ENCODE measurements at regions not wholly inside any gene's neighbourhood (a gene's known extent, or its start where the extent isn't known, plus 50 kb on each side); places are given as distances from the start of the nearest gene placed in this dataset.

- TF ChIP-seq CTCF (conservative IDR thresholded peaks at IDR 0.05; ENCODE audit: low read length) = no peak
- no peak for TF ChIP-seq EZH2phosphoT487 (IDR thresholded peaks at IDR 0.05; ENCODE audit: borderline replicate concordance, low read depth, low read length)
Measured at GRCh38 chr5:165780901-165781300, 2275.5 kb downstream of the MAT2B start.
